ENCODE measurements at regions not wholly inside any gene's neighbourhood (a gene's known extent, or its start where the extent isn't known, plus 50 kb on each side); places are given as distances from the start of the nearest gene placed in this dataset.

GRCh38 chr7:32428546-32428945 lies 61.6 kb downstream of the LSM5 start:
- no peak for FAIRE-seq

- FAIRE-seq: no peak
Measured at GRCh38 chr7:32427769-32428291, 62.4 kb downstream of the LSM5 start.

- no peak for FAIRE-seq
Measured at GRCh38 chr7:32416846-32417245, 73.3 kb downstream of the LSM5 start.

GRCh38 chr7:32415936-32416335 lies 74.2 kb downstream of the LSM5 start:
- no peak for FAIRE-seq

GRCh38 chr7:32415519-32415918 lies 74.7 kb downstream of the LSM5 start:
- no peak for FAIRE-seq

- FAIRE-seq: no peak
Measured at GRCh38 chr7:32412471-32412870, 77.7 kb downstream of the LSM5 start.

GRCh38 chr7:32410545-32410944 lies 79.6 kb downstream of the LSM5 start:
- no peak for FAIRE-seq

GRCh38 chr7:32406386-32406785 lies 83.8 kb downstream of the LSM5 start:
- no peak for FAIRE-seq

GRCh38 chr7:32403463-32404229 lies 86.5 kb downstream of the LSM5 start:
- no peak for FAIRE-seq

- FAIRE-seq: no peak
Measured at GRCh38 chr7:32400676-32401075, 89.5 kb downstream of the LSM5 start.

GRCh38 chr7:32399311-32399710 lies 90.9 kb downstream of the LSM5 start:
- FAIRE-seq: no peak

GRCh38 chr7:32395168-32395567 lies 95.0 kb downstream of the LSM5 start:
- no peak for FAIRE-seq

GRCh38 chr7:32393861-32394260 lies 96.3 kb downstream of the LSM5 start:
- FAIRE-seq: no peak

- FAIRE-seq: no peak
Measured at GRCh38 chr7:32390210-32390609, 100.0 kb downstream of the LSM5 start.

- FAIRE-seq: no peak
Measured at GRCh38 chr7:32385316-32385956, 104.7 kb downstream of the LSM5 start.

- no peak for FAIRE-seq
Measured at GRCh38 chr7:32381024-32381601, 109.1 kb downstream of the LSM5 start.

- FAIRE-seq: no peak
Measured at GRCh38 chr7:32379510-32380112, 110.6 kb downstream of the LSM5 start.

GRCh38 chr7:32378988-32379387 lies 111.2 kb downstream of the LSM5 start:
- FAIRE-seq: no peak

- FAIRE-seq: no peak
Measured at GRCh38 chr7:32364581-32364980, 125.6 kb downstream of the LSM5 start.

GRCh38 chr7:32360127-32360526 lies 130.1 kb downstream of the LSM5 start:
- no peak for FAIRE-seq

GRCh38 chr7:32357535-32358277 lies 132.5 kb downstream of the LSM5 start:
- FAIRE-seq: no peak

GRCh38 chr7:32347244-32347828 lies 142.8 kb downstream of the LSM5 start:
- no peak for FAIRE-seq
